ENCODE measurements at regions not wholly inside any gene's neighbourhood (a gene's known extent, or its start where the extent isn't known, plus 50 kb on each side); places are given as distances from the start of the nearest gene placed in this dataset.

GRCh38 chr9:1869843-1870242, 145.3 kb upstream of the SMARCA2 start:
- TF ChIP-seq EZH2phosphoT487 (conservative IDR thresholded peaks at IDR 0.05; ENCODE audit: low read length) (no peak), CTCF (IDR thresholded peaks at IDR 0.05; ENCODE audit: insufficient read depth, low read length, poor library complexity, severe bottlenecking) (peak; percentile 57)
